Lower leg skin (tissue), 3 donors: ENCODE measurements at regions not wholly inside any gene's neighbourhood (a gene's known extent, or its start where the extent isn't known, plus 50 kb on each side); places are given as distances from the start of the nearest gene placed in this dataset.

ENCODE experiments used
- POLR2A ChIP-seq, 2 donors: fragments of 450-650 bp; IDR thresholded peaks; one replicate each; pipeline ENCODE4 v1.6.1; 2016 to 2017; ENCODE audit warnings: antibody characterized with exemption in 2 of 2, mild to moderate bottlenecking in 1 of 2, moderate library complexity in 1 of 2
- TF ChIP-seq, protein P1 (sequence below), 3 donors: fragments of 450-650 bp; IDR thresholded peaks; one replicate each; pipeline ENCODE4 v1.5.1; 2016; ENCODE audit warnings: antibody characterized with exemption in 3 of 3, mild to moderate bottlenecking in 3 of 3, moderate library complexity in 2 of 3

- TF ChIP-seq, protein P1, sequence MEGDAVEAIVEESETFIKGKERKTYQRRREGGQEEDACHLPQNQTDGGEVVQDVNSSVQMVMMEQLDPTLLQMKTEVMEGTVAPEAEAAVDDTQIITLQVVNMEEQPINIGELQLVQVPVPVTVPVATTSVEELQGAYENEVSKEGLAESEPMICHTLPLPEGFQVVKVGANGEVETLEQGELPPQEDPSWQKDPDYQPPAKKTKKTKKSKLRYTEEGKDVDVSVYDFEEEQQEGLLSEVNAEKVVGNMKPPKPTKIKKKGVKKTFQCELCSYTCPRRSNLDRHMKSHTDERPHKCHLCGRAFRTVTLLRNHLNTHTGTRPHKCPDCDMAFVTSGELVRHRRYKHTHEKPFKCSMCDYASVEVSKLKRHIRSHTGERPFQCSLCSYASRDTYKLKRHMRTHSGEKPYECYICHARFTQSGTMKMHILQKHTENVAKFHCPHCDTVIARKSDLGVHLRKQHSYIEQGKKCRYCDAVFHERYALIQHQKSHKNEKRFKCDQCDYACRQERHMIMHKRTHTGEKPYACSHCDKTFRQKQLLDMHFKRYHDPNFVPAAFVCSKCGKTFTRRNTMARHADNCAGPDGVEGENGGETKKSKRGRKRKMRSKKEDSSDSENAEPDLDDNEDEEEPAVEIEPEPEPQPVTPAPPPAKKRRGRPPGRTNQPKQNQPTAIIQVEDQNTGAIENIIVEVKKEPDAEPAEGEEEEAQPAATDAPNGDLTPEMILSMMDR (IDR thresholded peaks at IDR 0.05): no peak
- no peak for TF ChIP-seq POLR2A (IDR thresholded peaks at IDR 0.05)
Measured at GRCh38 chr3:95172164-95172943, 1109.5 kb downstream of the NSUN3 start.
